ENCODE measurements at regions not wholly inside any gene's neighbourhood (a gene's known extent, or its start where the extent isn't known, plus 50 kb on each side); places are given as distances from the start of the nearest gene placed in this dataset.

GRCh38 chr11:15484398-15484797 is 369.7 kb downstream of the INSC start:
- H2BK15ac ChIP-seq (ENCODE audit: low read depth, low read length): no peak overlapping the region
- Mint-ChIP-seq H3K36me3 (ENCODE audit: insufficient read depth in 1 of 3, low read depth in 3 of 3) (no peaks in the 10 kb centered on the region), H3K4me1 (no peaks in the 10 kb centered on the region; a peak in 1 of 4 replicates), H3K27me3 (ENCODE audit: low read depth) (peaks cover 3% of the 10 kb centered on the region), H3K4me3 (no peak overlapping the region), H3K27ac (no peak overlapping the region), H3K9me3 (no peaks in the 10 kb centered on the region)
- H3K4ac ChIP-seq (ENCODE audit: low read depth, low read length): no peak overlapping the region
- H3K18ac ChIP-seq (ENCODE audit: insufficient read length, low read depth, low read length): no peak overlapping the region
- H4K91ac ChIP-seq (ENCODE audit: insufficient read length, low read depth, low read length): no peak overlapping the region
- H3K23ac ChIP-seq (ENCODE audit: insufficient read length, low read depth, low read length): no peak overlapping the region
- no peak for TF ChIP-seq CTCF (conservative IDR thresholded peaks at IDR 0.05)
- H3K9me3 ChIP-seq (ENCODE audit: control insufficient read depth, low read depth, low read length): no peaks in the 10 kb centered on the region
- no peaks in the 10 kb centered on the region for H3K4me1 ChIP-seq (ENCODE audit: insufficient read depth, low read length)
- no peak overlapping the region for H3K4me2 ChIP-seq (ENCODE audit: insufficient read depth, insufficient read length, low read length)
- H2BK120ac ChIP-seq (ENCODE audit: low read depth, low read length, poor library complexity, severe bottlenecking): no peak overlapping the region
- no peak overlapping the region for H3K9ac ChIP-seq (ENCODE audit: extremely low read depth, insufficient read length, low read length)
- no peak overlapping the region for H4K5ac ChIP-seq (ENCODE audit: insufficient read length, low read depth, low read length)
- H2AK5ac ChIP-seq (ENCODE audit: insufficient read length, low read length): no peak overlapping the region
- no peak overlapping the region for H2BK20ac ChIP-seq (ENCODE audit: low read depth, low read length, poor library complexity, severe bottlenecking)
- H4K8ac ChIP-seq (replicated peaks; ENCODE audit: insufficient read length, low read depth, low read length): no peak overlapping the region
- no peak for DNase-seq
- no peak overlapping the region for H3T11ph ChIP-seq (ENCODE audit: low read length)
- no peak overlapping the region for H2AFZ ChIP-seq (ENCODE audit: low read length)
- H2BK12ac ChIP-seq (ENCODE audit: insufficient read length, low read depth, low read length): no peak overlapping the region
- H3K27ac ChIP-seq (ENCODE audit: insufficient read length, low read depth, low read length): no peak overlapping the region
- H3K56ac ChIP-seq (ENCODE audit: insufficient read length, low read depth, low read length): no peak overlapping the region
- no peaks in the 10 kb centered on the region for H3K23me2 ChIP-seq (ENCODE audit: insufficient read length, low read depth, low read length, poor library complexity, severe bottlenecking)
- no peaks in the 10 kb centered on the region for H4K20me1 ChIP-seq (ENCODE audit: control insufficient read depth, insufficient read depth, insufficient read length)
- no peak overlapping the region for H3K14ac ChIP-seq (ENCODE audit: insufficient read depth, low read length)
- WGBS (ENCODE audit: extremely low coverage, insufficient read length, low lambda C conversion rate): no CpG with 5 or more reads among the region's 2 CpGs
- H3K27me3 ChIP-seq (ENCODE audit: insufficient read depth, low read length): no peaks in the 10 kb centered on the region
- H2BK5ac ChIP-seq (ENCODE audit: insufficient read length, low read length): no peak overlapping the region
- H3K79me1 ChIP-seq (ENCODE audit: insufficient read depth, low read depth, low read length, poor library complexity, severe bottlenecking): no peaks in the 10 kb centered on the region
- no peaks in the 10 kb centered on the region for H3K79me2 ChIP-seq (ENCODE audit: insufficient read depth, low read length)

Data from H9 (cell line).